HEK293T (cell line): ENCODE measurements at regions not wholly inside any gene's neighbourhood (a gene's known extent, or its start where the extent isn't known, plus 50 kb on each side); places are given as distances from the start of the nearest gene placed in this dataset.

Experiments used
- ARNT ChIP-seq: fragments of 450-650 bp; IDR thresholded peaks from 2 replicates; pipeline ENCODE4 v1.6.1; 2017; ENCODE audit warnings: mild to moderate bottlenecking
- BHLHE40 ChIP-seq: fragments of 450-650 bp; IDR thresholded peaks from 2 replicates; pipeline ENCODE4 v1.6.1; 2016; ENCODE audit warnings: mild to moderate bottlenecking, moderate library complexity, borderline replicate concordance
- ELF4 ChIP-seq: fragments of 450-650 bp; IDR thresholded peaks from 2 replicates; pipeline ENCODE4 v1.6.1; 2017; ENCODE audit warnings: antibody characterized with exemption
- FOXK2 ChIP-seq: fragments of 450-650 bp; IDR thresholded peaks from 2 replicates; pipeline ENCODE4 v1.6.1; 2016; ENCODE audit warnings: mild to moderate bottlenecking
- FOXM1 ChIP-seq: fragments of 450-650 bp; IDR thresholded peaks from 2 replicates; pipeline ENCODE4 v1.6.1; 2017; ENCODE audit warnings: mild to moderate bottlenecking, borderline replicate concordance
- HDGF ChIP-seq: fragments of 450-650 bp; IDR thresholded peaks from 2 replicates; pipeline ENCODE4 v1.6.1; 2017; ENCODE audit warnings: antibody characterized with exemption, borderline replicate concordance
- NFRKB ChIP-seq: fragments of 450-650 bp; IDR thresholded peaks from 2 replicates; pipeline ENCODE4 v1.6.1; 2016; ENCODE audit warnings: mild to moderate bottlenecking, moderate library complexity
- PKNOX1 ChIP-seq: fragments of 450-650 bp; IDR thresholded peaks from 2 replicates; pipeline ENCODE4 v1.6.1; 2016
- SP1 ChIP-seq: fragments of 450-650 bp; IDR thresholded peaks from 2 replicates; pipeline ENCODE4 v1.6.1; 2017
- SUZ12 ChIP-seq: fragments of 450-650 bp; IDR thresholded peaks from 2 replicates; pipeline ENCODE4 v1.6.1; 2016; ENCODE audit warnings: mild to moderate bottlenecking
- TARDBP ChIP-seq: fragments of 450-650 bp; IDR thresholded peaks from 2 replicates; pipeline ENCODE4 v1.6.1; 2016
- ZNF384 ChIP-seq: fragments of 450-650 bp; IDR thresholded peaks from 2 replicates; pipeline ENCODE4 v1.6.1; 2016

DNA sequence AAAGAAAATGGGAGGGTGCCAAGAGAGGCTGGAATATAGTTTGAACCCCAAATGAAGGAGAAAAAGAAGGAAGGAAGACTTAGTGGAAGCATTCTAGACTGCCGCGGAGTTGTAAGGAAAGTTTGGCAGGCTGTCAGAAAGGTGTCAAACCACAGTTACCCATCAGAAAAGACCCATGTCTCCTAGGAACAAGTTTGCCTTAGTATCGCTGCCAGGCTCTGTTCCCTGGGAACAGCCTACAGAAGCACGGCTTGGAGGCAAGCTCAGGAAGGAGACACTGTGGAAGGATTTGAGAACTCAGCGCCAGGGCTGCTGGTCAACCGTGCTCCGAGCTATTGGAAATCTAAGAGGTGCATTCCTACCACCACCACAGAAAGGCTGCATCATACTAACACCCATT lies 197.4 kb downstream of the RRAGC start:
- no peak for TF ChIP-seq SUZ12
- TF ChIP-seq TARDBP, result no peak
- no peak for TF ChIP-seq FOXM1
- no peak for TF ChIP-seq FOXK2
- no peak for TF ChIP-seq BHLHE40
- no peak for TF ChIP-seq ELF4
- no peak for TF ChIP-seq HDGF
- no peak for TF ChIP-seq PKNOX1
- TF ChIP-seq ZNF384, result no peak
- TF ChIP-seq ARNT, result no peak
- TF ChIP-seq NFRKB, result no peak
- no peak for TF ChIP-seq SP1
